Suprapubic skin (tissue), 4 donors: ENCODE measurements at regions not wholly inside any gene's neighbourhood (a gene's known extent, or its start where the extent isn't known, plus 50 kb on each side); places are given as distances from the start of the nearest gene placed in this dataset.
A peak's percentile ranks its signal among the peaks of the same experiment; 100 is the strongest.

ENCODE experiments used
- DNase-seq, 2 donors: peaks; one replicate each; pipeline ENCODE4 v3.0.0-alpha.2; 2019; ENCODE audit warnings: low spot score in 2 of 2
- H3K27ac ChIP-seq: fragments of 200-600 bp; sonication (generic); one replicate; pipeline ENCODE4 v1.5.1; 2019
- H3K27me3 ChIP-seq: fragments of 200-600 bp; sonication (generic); one replicate; pipeline ENCODE4 v1.5.1; 2019
- H3K36me3 ChIP-seq: fragments of 200-600 bp; sonication (generic); one replicate; pipeline ENCODE4 v1.5.1; 2019
- H3K4me1 ChIP-seq: fragments of 200-600 bp; sonication (generic); one replicate; pipeline ENCODE4 v1.5.1; 2019
- H3K4me3 ChIP-seq: fragments of 200-600 bp; sonication (generic); one replicate; pipeline ENCODE4 v1.5.1; 2019; ENCODE audit warnings: mild to moderate bottlenecking
- H3K9me3 ChIP-seq: fragments of 200-600 bp; sonication (generic); one replicate; pipeline ENCODE4 v1.5.1; 2019
- EP300 ChIP-seq: sonication (generic); formaldehyde crosslinking; IDR thresholded peaks from one replicate; pipeline ENCODE4 v1.6.1; 2017; ENCODE audit warnings: antibody characterized with exemption
- POLR2A ChIP-seq, 2 donors: fragments of 450-650 bp; IDR thresholded peaks; one replicate each; pipeline ENCODE4 v1.6.1; 2017; ENCODE audit warnings: antibody characterized with exemption in 2 of 2, mild to moderate bottlenecking in 2 of 2, moderate library complexity in 2 of 2
- POLR2AphosphoS5 ChIP-seq, 3 donors: sonication (generic); formaldehyde crosslinking; IDR thresholded peaks; one replicate each; pipeline ENCODE4 v1.6.1; 2017; ENCODE audit warnings: antibody characterized with exemption in 3 of 3
- WGBS: methylation state at CpG from one replicate; pipeline ENCODE4 v1.1.5; 2018; 5-methylcytosine and 5-hydroxymethylcytosine counted together
- TF ChIP-seq, protein P1 (sequence below), 2 donors: fragments of 200-600 bp in 1 of 2; fragments of 450-650 bp in 1 of 2; sonication (generic) in 1 of 2; IDR thresholded peaks; one replicate each; pipeline ENCODE4 v1.5.1; 2016 to 2019; ENCODE audit warnings: antibody characterized with exemption in 2 of 2, mild to moderate bottlenecking in 1 of 2, moderate library complexity in 1 of 2

DNA sequence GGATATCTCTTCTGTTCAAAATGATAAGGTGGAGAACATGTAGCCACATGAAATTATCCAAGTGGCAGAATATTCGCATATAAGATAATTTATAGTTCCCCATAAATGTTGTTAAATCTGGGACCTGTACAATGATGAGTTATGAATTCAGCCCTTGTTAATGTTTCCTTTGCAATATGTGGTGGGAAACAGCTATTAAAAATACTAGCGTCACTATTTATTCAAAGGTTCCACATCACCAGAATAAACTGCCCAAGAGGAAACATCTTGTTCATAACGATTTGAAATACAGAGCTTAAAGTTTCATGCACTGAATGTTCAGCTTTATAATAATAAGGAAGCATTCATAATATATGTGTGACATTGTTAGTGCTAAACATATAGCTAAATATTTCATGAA is 223.9 kb upstream of the TCF4 start:
- H3K36me3 ChIP-seq = no peaks in the 10 kb centered on the region
- no peak overlapping the region for H3K4me3 ChIP-seq
- H3K27me3 ChIP-seq = no peaks in the 10 kb centered on the region
- 55% methylated on average over 3 of the region's 3 CpGs for WGBS
- no peaks in the 10 kb centered on the region for H3K9me3 ChIP-seq
- H3K4me1 ChIP-seq = no peaks in the 10 kb centered on the region
- TF ChIP-seq EP300 = no peak
- TF ChIP-seq, protein P1, sequence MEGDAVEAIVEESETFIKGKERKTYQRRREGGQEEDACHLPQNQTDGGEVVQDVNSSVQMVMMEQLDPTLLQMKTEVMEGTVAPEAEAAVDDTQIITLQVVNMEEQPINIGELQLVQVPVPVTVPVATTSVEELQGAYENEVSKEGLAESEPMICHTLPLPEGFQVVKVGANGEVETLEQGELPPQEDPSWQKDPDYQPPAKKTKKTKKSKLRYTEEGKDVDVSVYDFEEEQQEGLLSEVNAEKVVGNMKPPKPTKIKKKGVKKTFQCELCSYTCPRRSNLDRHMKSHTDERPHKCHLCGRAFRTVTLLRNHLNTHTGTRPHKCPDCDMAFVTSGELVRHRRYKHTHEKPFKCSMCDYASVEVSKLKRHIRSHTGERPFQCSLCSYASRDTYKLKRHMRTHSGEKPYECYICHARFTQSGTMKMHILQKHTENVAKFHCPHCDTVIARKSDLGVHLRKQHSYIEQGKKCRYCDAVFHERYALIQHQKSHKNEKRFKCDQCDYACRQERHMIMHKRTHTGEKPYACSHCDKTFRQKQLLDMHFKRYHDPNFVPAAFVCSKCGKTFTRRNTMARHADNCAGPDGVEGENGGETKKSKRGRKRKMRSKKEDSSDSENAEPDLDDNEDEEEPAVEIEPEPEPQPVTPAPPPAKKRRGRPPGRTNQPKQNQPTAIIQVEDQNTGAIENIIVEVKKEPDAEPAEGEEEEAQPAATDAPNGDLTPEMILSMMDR (IDR thresholded peaks at IDR 0.05) = no peak
- no peak for TF ChIP-seq POLR2A (IDR thresholded peaks at IDR 0.05)
- no peak for TF ChIP-seq POLR2AphosphoS5 (IDR thresholded peaks at IDR 0.05)
- DNase-seq = no peak
- H3K27ac ChIP-seq = no peak overlapping the region

DNA sequence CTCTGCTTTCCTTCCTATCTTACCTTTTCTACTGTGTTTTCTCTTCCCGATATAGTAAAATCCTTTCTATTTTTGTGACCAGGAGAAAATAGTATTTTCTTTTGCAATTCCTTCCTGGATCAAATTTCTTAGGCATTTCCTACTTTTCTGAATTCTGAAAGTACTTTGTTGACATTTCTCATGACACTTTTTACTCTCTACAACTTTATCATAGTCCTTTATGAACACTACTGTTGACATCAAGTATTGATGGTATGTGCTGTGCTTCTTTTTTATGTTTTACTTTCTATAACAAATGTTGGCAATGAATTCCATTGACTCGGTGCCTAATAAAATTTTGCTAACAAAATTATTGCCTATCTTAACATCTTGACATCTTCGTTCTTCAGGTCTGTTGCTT is 217.7 kb upstream of the TCF4 start:
- Histone ChIP-seq H3K27ac (no peak overlapping the region), H3K36me3 (no peaks in the 10 kb centered on the region), H3K4me1 (no peaks in the 10 kb centered on the region), H3K4me3 (no peak overlapping the region), H3K9me3 (no peaks in the 10 kb centered on the region), H3K27me3 (no peaks in the 10 kb centered on the region)
- DNase-seq = no peak
- TF ChIP-seq, protein P1 (IDR thresholded peaks at IDR 0.05) = no peak
- no peak for TF ChIP-seq POLR2AphosphoS5 (IDR thresholded peaks at IDR 0.05)
- 81% methylated on average over 3 of the region's 3 CpGs for WGBS

GRCh38 chr18:55795101-55795669 is 207.2 kb upstream of the TCF4 start:
- TF ChIP-seq POLR2A (IDR thresholded peaks at IDR 0.05) = no peak
- TF ChIP-seq, protein P1 (IDR thresholded peaks at IDR 0.05) = no peak
- TF ChIP-seq POLR2AphosphoS5 (IDR thresholded peaks at IDR 0.05) = no peak
- TF ChIP-seq EP300 = no peak
- no peak for DNase-seq
- no peaks in the 10 kb centered on the region for H3K36me3 ChIP-seq
- no peaks in the 10 kb centered on the region for H3K27me3 ChIP-seq
- WGBS = 73% methylated on average over 2 of the region's 2 CpGs
- peak overlapping the region; percentile 45 for H3K27ac ChIP-seq
- H3K4me1 ChIP-seq = no peaks in the 10 kb centered on the region
- no peak overlapping the region for H3K4me3 ChIP-seq
- no peaks in the 10 kb centered on the region for H3K9me3 ChIP-seq

- no peaks in the 10 kb centered on the region for H3K27me3 ChIP-seq
- no peaks in the 10 kb centered on the region for H3K4me1 ChIP-seq
- H3K9me3 ChIP-seq = no peaks in the 10 kb centered on the region
- no peak for DNase-seq
- TF ChIP-seq EP300 = no peak
- TF ChIP-seq, protein P1 (IDR thresholded peaks at IDR 0.05) = no peak
- TF ChIP-seq POLR2A (IDR thresholded peaks at IDR 0.05) = no peak
- TF ChIP-seq POLR2AphosphoS5 (IDR thresholded peaks at IDR 0.05) = no peak
- H3K36me3 ChIP-seq = no peaks in the 10 kb centered on the region
- H3K27ac ChIP-seq = peak overlapping the region; percentile 45
- H3K4me3 ChIP-seq = no peak overlapping the region
- WGBS = 55% methylated on average over 8 of the region's 8 CpGs
Observed at GRCh38 chr18:55794288-55795052, 206.5 kb upstream of the TCF4 start.

DNA sequence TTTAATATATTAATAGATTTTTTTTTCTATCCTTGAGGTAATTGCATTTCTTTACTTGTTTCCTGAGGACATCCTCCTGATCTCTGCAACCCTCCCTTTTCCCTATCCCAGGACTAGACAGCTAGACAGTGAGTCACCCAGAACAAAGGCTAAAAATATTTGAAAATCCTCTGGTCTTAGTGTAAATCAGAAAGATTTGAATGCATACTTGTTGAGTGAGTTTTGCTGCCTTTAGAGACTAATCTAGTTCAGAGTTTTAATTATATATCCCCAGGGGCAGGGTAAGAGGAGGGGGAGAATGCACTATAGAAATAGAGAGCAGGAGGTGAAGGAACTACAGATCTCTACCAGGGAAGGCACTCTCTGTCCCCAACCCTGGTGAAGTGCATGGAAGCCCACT is 202.3 kb upstream of the TCF4 start:
- no peaks in the 10 kb centered on the region for H3K27me3 ChIP-seq
- TF ChIP-seq, protein P1 (IDR thresholded peaks at IDR 0.05) = no peak
- TF ChIP-seq POLR2AphosphoS5 (IDR thresholded peaks at IDR 0.05) (no peak), EP300 (no peak), POLR2A (IDR thresholded peaks at IDR 0.05) (no peak)
- H3K4me3 ChIP-seq = no peak overlapping the region
- H3K9me3 ChIP-seq = no peaks in the 10 kb centered on the region
- H3K36me3 ChIP-seq = no peaks in the 10 kb centered on the region
- no peaks in the 10 kb centered on the region for H3K4me1 ChIP-seq
- no peak overlapping the region for H3K27ac ChIP-seq
- DNase-seq = no peak
